ENCODE measurements at regions not wholly inside any gene's neighbourhood (a gene's known extent, or its start where the extent isn't known, plus 50 kb on each side); places are given as distances from the start of the nearest gene placed in this dataset.

GRCh38 chrX:20500171-20500865, 233.6 kb upstream of the RPS6KA3 start:
- no peaks in the 10 kb centered on the region for H3K27me3 ChIP-seq
- intact Hi-C loops (cut with DNase I; ENCODE audit: low total_unique reads) = no loop called here
- H3K4me1 ChIP-seq = no peaks in the 10 kb centered on the region
- H3K27ac ChIP-seq = no peak overlapping the region
- H3K4me3 ChIP-seq = no peak overlapping the region
- no peaks in the 10 kb centered on the region for H3K36me3 ChIP-seq (ENCODE audit: low read depth, missing control alignments)
- H3K9me3 ChIP-seq = no peaks in the 10 kb centered on the region
- TF ChIP-seq CTCF (IDR thresholded peaks at IDR 0.05) = no peak
- TF ChIP-seq POLR2A (IDR thresholded peaks at IDR 0.05) = no peak
- DNase-seq = no peak
- WGBS, 2 donors = 72 to 81% methylated on average over 6 of the region's 6 CpGs

DNA sequence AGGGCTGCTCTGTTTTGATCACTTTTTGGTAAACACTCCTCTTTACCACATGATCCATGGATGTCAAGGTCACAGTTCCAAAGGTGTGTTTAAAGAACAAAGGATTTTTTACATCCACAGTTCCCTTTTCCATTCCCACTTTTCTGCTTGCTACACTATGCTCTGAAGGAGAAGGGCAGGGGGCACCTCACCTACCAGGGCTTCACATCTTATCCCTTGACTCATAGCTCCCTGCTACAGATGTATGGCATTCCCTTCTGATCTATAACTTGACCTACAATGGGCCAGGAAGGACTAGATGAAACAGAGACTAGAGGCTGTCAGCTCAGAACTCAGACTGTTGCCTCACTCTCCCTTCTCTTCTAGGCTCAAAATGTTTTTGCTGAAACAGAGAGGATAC, 233.1 kb upstream of the RPS6KA3 start:
- H3K4me3 ChIP-seq = no peak overlapping the region
- TF ChIP-seq CTCF (IDR thresholded peaks at IDR 0.05) (no peak), POLR2A (IDR thresholded peaks at IDR 0.05) (no peak)
- intact Hi-C loops (cut with DNase I; ENCODE audit: low total_unique reads) = no loop called here

GRCh38 chrX:20498851-20499635, 232.3 kb upstream of the RPS6KA3 start:
- Histone ChIP-seq H3K36me3 (ENCODE audit: low read depth, missing control alignments) (no peaks in the 10 kb centered on the region), H3K4me3 (no peak overlapping the region), H3K9me3 (no peaks in the 10 kb centered on the region), H3K27ac (no peak overlapping the region), H3K4me1 (no peaks in the 10 kb centered on the region), H3K27me3 (no peaks in the 10 kb centered on the region)
- intact Hi-C loops (cut with DNase I; ENCODE audit: low total_unique reads) = no loop called here
- TF ChIP-seq POLR2A (IDR thresholded peaks at IDR 0.05) (no peak), CTCF (IDR thresholded peaks at IDR 0.05) (no peak)
- DNase-seq = no peak
- WGBS, 2 donors = 72% methylated on average over 7 of the region's 7 CpGs

More for the DNA sequence above, 233.1 kb upstream of the RPS6KA3 start:
- H3K4me1 ChIP-seq = no peaks in the 10 kb centered on the region
- H3K9me3 ChIP-seq = no peaks in the 10 kb centered on the region
- no peaks in the 10 kb centered on the region for H3K27me3 ChIP-seq
- no peak for DNase-seq
- no peak overlapping the region for H3K27ac ChIP-seq
- no peaks in the 10 kb centered on the region for H3K36me3 ChIP-seq (ENCODE audit: low read depth, missing control alignments)

- DNase-seq = no peak
- intact Hi-C loops (cut with DNase I; ENCODE audit: low total_unique reads) = no loop called here
- 79 to 88% methylated on average over 2 of the region's 2 CpGs for WGBS, 2 donors
- TF ChIP-seq POLR2A (IDR thresholded peaks at IDR 0.05) (no peak), CTCF (IDR thresholded peaks at IDR 0.05) (no peak)
- Histone ChIP-seq H3K9me3 (no peaks in the 10 kb centered on the region), H3K4me3 (no peak overlapping the region), H3K36me3 (ENCODE audit: low read depth, missing control alignments) (no peaks in the 10 kb centered on the region), H3K27ac (no peak overlapping the region), H3K4me1 (no peaks in the 10 kb centered on the region), H3K27me3 (no peaks in the 10 kb centered on the region)
Observed at GRCh38 chrX:20495575-20495974, 228.9 kb upstream of the RPS6KA3 start.
